AG09309 (cell line): ENCODE measurements at regions not wholly inside any gene's neighbourhood (a gene's known extent, or its start where the extent isn't known, plus 50 kb on each side); places are given as distances from the start of the nearest gene placed in this dataset.

ENCODE experiments used
- DNase-seq: peaks from one replicate; pipeline ENCODE4 v3.0.0-alpha.2; 2010; ENCODE audit warnings: low read depth
- H3K4me3 ChIP-seq: 2 replicates; pipeline ENCODE4 v1.5.1; 2011; ENCODE audit warnings: mild to moderate bottlenecking, low read depth, low read length, moderate library complexity; ENCODE audit not compliant: control insufficient read depth
- TF ChIP-seq, protein P1 (sequence below): IDR thresholded peaks from 2 replicates; pipeline ENCODE4 v1.5.1; 2011; ENCODE audit warnings: mild to moderate bottlenecking, low read depth, low read length, inconsistent platforms; ENCODE audit not compliant: insufficient read depth, control insufficient read depth; ENCODE audit errors: missing control alignments

DNA sequence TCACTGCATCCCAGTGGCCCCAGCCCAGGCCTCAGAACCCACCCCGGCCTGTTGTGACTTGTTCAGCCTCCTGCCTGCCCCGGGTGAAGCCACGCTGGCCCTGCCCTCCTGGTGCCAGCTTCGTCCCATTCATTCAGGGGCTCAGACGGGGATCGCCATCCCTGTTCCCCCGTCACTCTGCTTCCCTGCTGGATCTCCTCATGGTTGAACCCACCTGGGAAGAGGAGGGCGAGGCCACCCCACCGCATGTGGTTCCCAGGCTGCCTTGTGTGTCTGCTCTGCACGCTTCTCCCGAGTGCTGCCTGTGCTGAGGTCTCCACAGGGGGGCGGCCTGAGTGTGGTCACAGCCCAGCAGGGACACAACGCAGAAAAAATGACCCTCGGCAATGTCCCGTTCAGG, 108.2 kb upstream of the ACTRT2 start:
- H3K4me3 ChIP-seq: no peak overlapping the region
- TF ChIP-seq, protein P1, sequence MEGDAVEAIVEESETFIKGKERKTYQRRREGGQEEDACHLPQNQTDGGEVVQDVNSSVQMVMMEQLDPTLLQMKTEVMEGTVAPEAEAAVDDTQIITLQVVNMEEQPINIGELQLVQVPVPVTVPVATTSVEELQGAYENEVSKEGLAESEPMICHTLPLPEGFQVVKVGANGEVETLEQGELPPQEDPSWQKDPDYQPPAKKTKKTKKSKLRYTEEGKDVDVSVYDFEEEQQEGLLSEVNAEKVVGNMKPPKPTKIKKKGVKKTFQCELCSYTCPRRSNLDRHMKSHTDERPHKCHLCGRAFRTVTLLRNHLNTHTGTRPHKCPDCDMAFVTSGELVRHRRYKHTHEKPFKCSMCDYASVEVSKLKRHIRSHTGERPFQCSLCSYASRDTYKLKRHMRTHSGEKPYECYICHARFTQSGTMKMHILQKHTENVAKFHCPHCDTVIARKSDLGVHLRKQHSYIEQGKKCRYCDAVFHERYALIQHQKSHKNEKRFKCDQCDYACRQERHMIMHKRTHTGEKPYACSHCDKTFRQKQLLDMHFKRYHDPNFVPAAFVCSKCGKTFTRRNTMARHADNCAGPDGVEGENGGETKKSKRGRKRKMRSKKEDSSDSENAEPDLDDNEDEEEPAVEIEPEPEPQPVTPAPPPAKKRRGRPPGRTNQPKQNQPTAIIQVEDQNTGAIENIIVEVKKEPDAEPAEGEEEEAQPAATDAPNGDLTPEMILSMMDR: no peak
- DNase-seq: no peak

DNA sequence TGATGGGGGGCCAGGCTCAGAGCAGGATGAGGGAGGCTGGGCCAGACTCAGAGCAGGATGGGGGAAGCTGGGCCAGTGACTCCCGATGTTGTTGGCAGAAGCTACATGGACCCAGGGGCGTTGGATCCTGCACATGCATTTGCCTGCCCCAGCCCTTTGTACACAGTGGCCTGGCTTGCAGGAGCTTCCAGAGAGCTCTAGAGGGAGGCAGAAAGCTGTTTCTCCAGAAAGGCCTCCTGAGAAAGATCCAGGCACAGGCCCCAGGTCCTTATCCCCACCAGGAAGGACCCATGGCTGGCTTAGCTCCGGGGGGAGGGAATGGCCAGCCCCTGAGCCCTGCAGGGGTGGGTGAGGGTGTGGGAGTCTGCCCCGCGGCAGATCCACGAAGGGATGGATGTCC, 106.6 kb upstream of the ACTRT2 start:
- TF ChIP-seq, protein P1: no peak
- DNase-seq: no peak
- no peak overlapping the region for H3K4me3 ChIP-seq

DNA sequence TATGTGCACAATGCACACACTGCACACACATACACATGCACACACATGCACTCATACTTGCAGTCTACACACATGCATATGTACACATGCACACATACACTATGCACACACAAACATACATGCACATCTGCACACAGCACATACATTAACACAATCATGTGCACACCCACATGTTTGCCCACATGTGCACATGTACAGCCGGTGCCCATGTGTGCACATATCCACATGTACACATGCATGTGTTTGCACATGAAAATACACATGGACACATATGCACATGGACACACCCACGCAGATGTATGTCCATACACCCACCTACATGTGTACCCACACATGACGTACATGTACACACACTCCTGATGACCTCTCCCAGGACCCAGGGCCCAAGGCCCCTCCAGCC, 105.1 kb upstream of the ACTRT2 start:
- H3K4me3 ChIP-seq: no peak overlapping the region
- no peak for DNase-seq
- TF ChIP-seq, protein P1: no peak

GRCh38 chr1:2916706-2917105, 104.6 kb upstream of the ACTRT2 start:
- DNase-seq: no peak
- TF ChIP-seq, protein P1: no peak
- no peak overlapping the region for H3K4me3 ChIP-seq

GRCh38 chr1:2917284-2917683, 104.0 kb upstream of the ACTRT2 start:
- no peak for DNase-seq
- TF ChIP-seq, protein P1: no peak
- H3K4me3 ChIP-seq: no peak overlapping the region

DNA sequence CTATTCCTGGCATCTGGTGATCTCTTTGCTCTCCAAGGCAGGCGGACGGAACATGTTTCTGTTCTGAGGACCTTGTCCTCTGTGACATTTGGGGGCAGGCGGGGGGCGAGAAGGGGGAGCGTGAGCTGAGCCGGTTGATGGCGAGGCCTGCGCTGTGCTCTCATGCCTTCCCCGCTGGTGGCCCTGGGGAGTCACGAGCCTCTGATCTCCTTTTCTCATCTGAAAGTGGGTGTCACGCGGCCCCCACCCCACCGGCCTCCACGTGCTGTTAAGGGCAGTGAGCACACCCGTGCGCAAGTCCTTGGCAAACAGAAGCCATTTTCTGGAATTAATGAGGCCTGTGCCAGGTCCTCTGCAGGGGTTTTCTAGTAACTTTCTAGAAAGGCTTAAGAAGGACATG, 102.8 kb upstream of the ACTRT2 start:
- H3K4me3 ChIP-seq: no peak overlapping the region
- DNase-seq: no peak
- TF ChIP-seq, protein P1: no peak

DNA sequence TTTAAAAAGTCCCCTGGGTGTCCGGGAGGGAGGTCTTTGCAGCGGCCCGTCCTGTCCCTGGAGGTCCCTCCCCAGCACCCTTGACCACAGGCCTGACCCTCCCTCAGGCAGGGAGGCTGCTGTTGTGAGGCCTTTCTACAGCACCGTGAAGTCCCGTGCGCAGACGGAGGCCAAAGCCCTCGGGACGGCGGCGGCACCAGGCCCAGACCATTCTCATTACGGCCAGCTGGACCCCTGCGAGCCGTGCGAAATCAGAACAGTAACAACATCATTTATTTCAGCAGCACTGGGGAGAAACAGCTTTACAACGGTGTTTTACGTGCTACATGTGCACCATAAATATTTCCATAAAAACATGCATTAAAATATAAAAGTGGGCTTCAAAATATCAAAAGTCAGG, 101.4 kb upstream of the ACTRT2 start:
- TF ChIP-seq, protein P1: no peak
- no peak overlapping the region for H3K4me3 ChIP-seq
- no peak for DNase-seq
